ENCODE measurements at regions not wholly inside any gene's neighbourhood (a gene's known extent, or its start where the extent isn't known, plus 50 kb on each side); places are given as distances from the start of the nearest gene placed in this dataset.

DNA sequence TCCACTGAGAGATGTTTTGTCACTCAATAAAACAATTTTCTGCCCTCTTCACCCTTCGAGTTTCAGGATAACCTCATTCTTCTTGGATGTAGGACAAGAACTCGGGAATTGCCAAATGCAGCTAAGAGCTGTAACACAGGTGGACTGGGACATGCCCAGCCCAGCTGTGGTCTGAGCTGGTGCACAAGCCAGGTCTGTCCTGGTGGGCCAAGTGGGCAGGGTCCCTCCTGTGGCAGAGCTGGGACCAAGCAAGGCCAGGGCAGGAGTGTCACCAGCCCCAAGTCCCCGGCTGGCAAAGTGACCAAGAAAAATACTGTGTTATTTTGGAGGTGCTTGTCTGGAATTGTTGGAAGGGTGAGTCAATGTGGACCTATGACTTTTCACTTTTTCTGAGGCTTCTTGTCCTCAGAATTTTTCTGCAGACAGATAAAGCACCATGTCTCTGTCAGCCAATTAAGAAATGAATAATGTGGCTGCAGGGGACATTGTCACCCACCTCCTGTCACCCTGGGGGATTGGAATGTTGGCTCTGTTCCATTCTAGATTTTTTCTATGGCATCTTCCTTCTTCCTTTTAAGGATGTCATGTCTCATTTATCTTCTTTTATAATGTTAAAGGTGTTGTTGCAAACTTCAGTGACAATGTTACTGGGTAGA, 645.2 kb upstream of the EPHA6 start:
- Mint-ChIP-seq H3K27me3 (no peaks in the 10 kb centered on the region), H3K36me3 (ENCODE audit: insufficient read depth) (no peaks in the 10 kb centered on the region), H3K4me1 (no peaks in the 10 kb centered on the region), H3K4me3 (no peak overlapping the region), H3K9me3 (peaks cover 6% of the 10 kb centered on the region), H3K27ac (ENCODE audit: low read depth) (no peak overlapping the region)
- no peak for ATAC-seq (replicated peaks; ENCODE audit: extremely low read depth, poor library complexity, severe bottlenecking)
- no peak for DNase-seq (ENCODE audit: low spot score in 2 of 2)

DNA sequence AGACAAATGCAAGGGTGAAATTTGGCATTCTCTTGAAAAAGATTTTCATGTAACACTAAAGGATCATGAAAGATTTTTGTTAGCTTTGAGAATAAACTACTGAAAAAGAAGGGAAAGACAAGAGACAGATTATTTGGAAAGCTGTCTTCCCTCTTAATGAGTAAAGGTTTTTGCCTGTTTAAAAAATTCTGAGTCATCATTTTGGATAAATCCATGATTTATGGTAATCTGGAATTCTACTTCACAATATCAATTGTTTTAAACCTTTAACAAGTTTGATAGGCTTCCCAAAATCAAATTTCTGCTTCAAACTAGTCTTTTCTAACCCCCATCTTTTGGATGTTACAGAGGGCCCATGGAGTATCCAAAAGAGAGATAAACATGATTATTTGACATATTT, 641.5 kb upstream of the EPHA6 start:
- no peak overlapping the region for H3K27ac Mint-ChIP-seq (ENCODE audit: low read depth)
- no peaks in the 10 kb centered on the region for H3K4me1 Mint-ChIP-seq
- H3K27me3 Mint-ChIP-seq: no peaks in the 10 kb centered on the region
- no peak overlapping the region for H3K4me3 Mint-ChIP-seq
- H3K36me3 Mint-ChIP-seq (ENCODE audit: insufficient read depth): no peaks in the 10 kb centered on the region
- DNase-seq (ENCODE audit: low spot score in 2 of 2) (no peak), ATAC-seq (replicated peaks; ENCODE audit: extremely low read depth, poor library complexity, severe bottlenecking) (no peak)
- peaks cover 14% of the 10 kb centered on the region for H3K9me3 Mint-ChIP-seq

DNA sequence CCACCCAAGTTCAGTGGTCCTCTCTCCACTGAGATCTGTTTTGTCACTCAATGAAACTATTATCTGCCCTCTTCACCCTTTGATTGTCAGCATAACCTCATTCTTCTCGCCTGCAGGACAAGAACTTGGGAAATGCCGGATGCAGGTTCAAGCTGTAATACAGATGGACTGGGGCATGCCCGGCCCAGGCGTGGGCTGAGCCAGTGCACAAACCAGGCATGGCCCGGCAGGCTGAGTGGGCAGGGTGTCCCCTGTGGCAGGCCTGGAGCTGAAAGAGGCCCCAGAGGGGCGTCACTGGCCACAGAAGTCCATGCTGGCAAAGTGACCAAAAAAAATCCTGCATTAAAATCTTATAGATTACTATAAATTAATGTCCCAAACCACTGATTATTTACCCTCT, 638.9 kb upstream of the EPHA6 start:
- Mint-ChIP-seq H3K4me3 (no peak overlapping the region), H3K27me3 (no peaks in the 10 kb centered on the region), H3K9me3 (peaks cover 14% of the 10 kb centered on the region), H3K4me1 (no peaks in the 10 kb centered on the region), H3K36me3 (ENCODE audit: insufficient read depth) (no peaks in the 10 kb centered on the region), H3K27ac (ENCODE audit: low read depth) (no peak overlapping the region)
- DNase-seq (ENCODE audit: low spot score in 2 of 2): no peak
- no peak for ATAC-seq (replicated peaks; ENCODE audit: extremely low read depth, poor library complexity, severe bottlenecking)

DNA sequence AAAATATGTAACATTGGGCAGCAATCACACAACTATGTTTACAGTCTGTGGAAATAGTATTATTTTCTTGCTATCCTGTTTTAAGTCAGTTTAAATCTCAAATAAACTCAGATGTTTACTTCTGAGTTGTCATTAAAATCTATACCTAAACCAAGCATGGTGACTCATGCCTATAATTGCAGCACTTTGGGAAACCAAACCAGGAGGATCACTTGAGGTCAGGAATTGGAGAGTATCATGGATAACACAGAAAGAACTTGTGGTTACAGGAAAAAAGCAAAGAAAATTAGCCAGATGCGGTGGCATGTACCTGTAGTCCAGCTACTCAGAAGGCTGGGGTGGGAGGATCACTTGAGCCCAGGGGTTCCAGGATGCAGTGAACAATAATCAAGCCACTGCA, 631.6 kb upstream of the EPHA6 start:
- Mint-ChIP-seq H3K4me3 (no peak overlapping the region), H3K9me3 (peaks cover 17% of the 10 kb centered on the region), H3K36me3 (ENCODE audit: insufficient read depth) (no peaks in the 10 kb centered on the region), H3K27me3 (no peaks in the 10 kb centered on the region), H3K27ac (ENCODE audit: low read depth) (no peak overlapping the region), H3K4me1 (no peaks in the 10 kb centered on the region)
- DNase-seq (ENCODE audit: low spot score in 2 of 2): no peak
- ATAC-seq (replicated peaks; ENCODE audit: extremely low read depth, poor library complexity, severe bottlenecking): no peak

DNA sequence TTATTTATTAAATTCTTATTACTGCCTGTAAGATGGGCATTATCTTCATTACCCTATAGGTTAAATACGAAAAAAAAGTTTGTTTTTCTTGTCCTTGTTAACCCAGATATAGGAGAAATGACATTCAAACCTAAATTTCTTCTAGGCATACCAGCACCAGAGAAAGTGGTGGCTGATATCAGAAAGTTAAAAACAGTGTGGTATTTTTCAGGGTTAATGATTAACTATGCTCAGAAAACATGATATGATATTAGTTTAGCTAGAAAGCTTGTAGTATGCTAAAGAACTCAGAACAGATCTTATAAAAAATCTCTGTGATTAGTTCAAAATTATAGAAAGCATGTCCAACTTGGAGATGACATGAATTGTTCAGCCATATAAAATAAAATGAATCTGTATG, 630.5 kb upstream of the EPHA6 start:
- H3K4me3 Mint-ChIP-seq: no peak overlapping the region
- H3K36me3 Mint-ChIP-seq (ENCODE audit: insufficient read depth): no peaks in the 10 kb centered on the region
- DNase-seq (ENCODE audit: low spot score in 2 of 2) (no peak), ATAC-seq (replicated peaks; ENCODE audit: extremely low read depth, poor library complexity, severe bottlenecking) (no peak)
- peaks cover 17% of the 10 kb centered on the region for H3K9me3 Mint-ChIP-seq
- no peak overlapping the region for H3K27ac Mint-ChIP-seq (ENCODE audit: low read depth)
- no peaks in the 10 kb centered on the region for H3K4me1 Mint-ChIP-seq
- H3K27me3 Mint-ChIP-seq: no peaks in the 10 kb centered on the region

DNA sequence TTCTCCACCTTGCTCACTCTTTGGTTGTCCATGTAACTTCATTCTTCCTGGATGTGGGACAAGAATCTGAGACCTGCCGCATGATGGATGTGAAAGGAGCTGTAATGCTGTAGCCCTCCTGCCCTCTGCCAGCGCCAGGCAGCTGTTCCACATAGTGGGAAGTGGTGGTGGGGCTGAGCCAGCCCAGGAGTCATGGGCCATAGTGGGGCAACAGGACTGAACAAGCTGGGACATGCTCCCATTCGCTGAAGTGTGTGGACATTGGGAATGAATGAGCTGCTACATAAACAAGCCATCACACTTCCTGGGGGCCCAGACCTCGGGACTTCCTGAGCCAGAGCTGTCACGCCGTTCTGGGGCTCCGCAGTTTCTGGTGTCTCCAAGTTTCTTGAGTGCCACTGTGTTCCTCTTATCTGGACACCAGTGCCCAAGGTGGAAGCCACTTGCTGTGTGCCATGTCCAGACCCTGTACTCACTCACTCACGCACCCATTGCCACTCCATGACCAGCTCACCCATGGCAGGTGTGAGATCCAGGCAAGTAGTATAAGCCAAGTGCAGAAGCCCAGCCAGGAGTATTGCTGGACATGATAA, 624.3 kb upstream of the EPHA6 start:
- no peak for ATAC-seq (replicated peaks; ENCODE audit: extremely low read depth, poor library complexity, severe bottlenecking)
- no peak overlapping the region for H3K4me3 Mint-ChIP-seq
- no peaks in the 10 kb centered on the region for H3K36me3 Mint-ChIP-seq (ENCODE audit: insufficient read depth)
- no peak overlapping the region for H3K27ac Mint-ChIP-seq (ENCODE audit: low read depth)
- no peaks in the 10 kb centered on the region for H3K27me3 Mint-ChIP-seq
- H3K4me1 Mint-ChIP-seq: no peaks in the 10 kb centered on the region
- peaks cover 11% of the 10 kb centered on the region for H3K9me3 Mint-ChIP-seq
- DNase-seq (ENCODE audit: low spot score in 2 of 2): no peak

DNA sequence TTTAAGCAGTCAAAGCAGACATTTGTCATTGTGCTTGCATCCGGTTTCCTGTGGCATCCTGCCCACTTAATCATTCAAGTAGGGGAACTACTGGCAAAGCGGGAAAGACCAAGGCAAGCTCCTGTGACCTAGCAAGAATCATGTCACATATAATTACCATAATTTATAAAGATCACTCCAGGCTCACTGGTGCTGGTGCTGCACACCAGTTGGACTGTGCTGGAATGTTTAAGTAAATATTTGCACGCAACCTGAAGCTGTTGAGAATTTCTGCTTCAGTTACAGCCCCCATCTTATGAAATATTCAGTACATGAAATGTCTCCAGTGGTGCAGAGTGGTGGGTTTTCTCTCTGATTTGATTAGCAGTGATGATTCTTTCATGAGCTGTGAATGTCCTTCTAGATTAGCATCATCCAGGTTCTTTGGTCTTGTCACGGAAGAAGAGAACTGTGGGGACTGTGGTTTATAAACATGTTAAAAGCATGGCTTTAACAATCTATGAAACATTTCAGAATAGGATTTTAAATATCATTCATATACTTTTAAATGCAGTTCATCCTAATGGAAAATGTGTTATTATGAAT, 621.3 kb upstream of the EPHA6 start:
- Mint-ChIP-seq H3K4me1 (no peaks in the 10 kb centered on the region), H3K27ac (ENCODE audit: low read depth) (no peak overlapping the region), H3K36me3 (ENCODE audit: insufficient read depth) (no peaks in the 10 kb centered on the region), H3K4me3 (no peak overlapping the region), H3K27me3 (no peaks in the 10 kb centered on the region), H3K9me3 (peaks cover 11% of the 10 kb centered on the region)
- DNase-seq (ENCODE audit: low spot score in 2 of 2): no peak
- no peak for ATAC-seq (replicated peaks; ENCODE audit: extremely low read depth, poor library complexity, severe bottlenecking)

DNA sequence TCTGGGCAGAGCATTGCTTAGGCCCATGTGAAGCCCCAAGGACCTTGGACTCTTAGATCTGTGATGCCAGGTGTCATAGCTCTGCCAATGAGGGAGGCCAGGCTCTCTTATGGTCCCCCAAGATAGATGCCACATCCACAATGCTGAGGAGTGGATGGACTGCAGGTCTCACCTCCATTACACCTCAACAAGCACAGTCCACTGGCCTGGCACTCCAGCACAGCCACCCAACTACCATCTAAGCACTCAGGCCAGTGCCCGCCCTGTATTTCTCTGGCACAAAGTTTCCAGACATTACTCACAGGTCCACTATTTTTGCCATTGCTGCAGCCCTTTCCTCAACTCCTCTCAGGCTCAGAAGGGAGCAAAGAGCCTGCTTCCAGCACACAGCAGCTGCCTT, 613.5 kb upstream of the EPHA6 start:
- ATAC-seq (replicated peaks; ENCODE audit: extremely low read depth, poor library complexity, severe bottlenecking): no peak
- Mint-ChIP-seq H3K4me3 (no peak overlapping the region), H3K36me3 (ENCODE audit: insufficient read depth) (no peaks in the 10 kb centered on the region), H3K4me1 (no peaks in the 10 kb centered on the region), H3K9me3 (peaks cover 29% of the 10 kb centered on the region), H3K27me3 (no peaks in the 10 kb centered on the region), H3K27ac (ENCODE audit: low read depth) (no peak overlapping the region)
- DNase-seq (ENCODE audit: low spot score in 2 of 2): no peak

DNA sequence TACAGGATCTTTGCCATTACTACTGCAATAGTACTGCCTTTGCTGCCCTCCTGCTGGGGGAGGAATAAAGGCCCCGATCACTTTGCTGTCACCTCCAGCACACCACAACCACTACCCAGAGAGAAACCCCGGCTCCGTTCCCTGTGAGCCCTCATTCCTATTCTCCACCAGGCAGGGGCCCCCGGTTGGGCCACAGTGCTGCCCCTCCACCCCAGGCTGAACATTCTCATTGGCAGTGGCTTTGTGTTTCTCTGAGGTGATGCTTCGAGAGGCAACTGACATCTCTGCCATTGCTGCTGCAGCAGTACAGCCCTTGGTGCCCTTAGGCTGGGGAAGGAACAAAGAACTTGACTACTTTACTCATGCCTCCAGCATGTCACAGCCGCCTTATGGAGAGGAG, 612.9 kb upstream of the EPHA6 start:
- no peak for ATAC-seq (replicated peaks; ENCODE audit: extremely low read depth, poor library complexity, severe bottlenecking)
- Mint-ChIP-seq H3K4me1 (no peaks in the 10 kb centered on the region), H3K27me3 (no peaks in the 10 kb centered on the region), H3K27ac (ENCODE audit: low read depth) (no peak overlapping the region), H3K36me3 (ENCODE audit: insufficient read depth) (no peaks in the 10 kb centered on the region), H3K9me3 (peaks cover 29% of the 10 kb centered on the region), H3K4me3 (no peak overlapping the region)
- DNase-seq (ENCODE audit: low spot score in 2 of 2): no peak

DNA sequence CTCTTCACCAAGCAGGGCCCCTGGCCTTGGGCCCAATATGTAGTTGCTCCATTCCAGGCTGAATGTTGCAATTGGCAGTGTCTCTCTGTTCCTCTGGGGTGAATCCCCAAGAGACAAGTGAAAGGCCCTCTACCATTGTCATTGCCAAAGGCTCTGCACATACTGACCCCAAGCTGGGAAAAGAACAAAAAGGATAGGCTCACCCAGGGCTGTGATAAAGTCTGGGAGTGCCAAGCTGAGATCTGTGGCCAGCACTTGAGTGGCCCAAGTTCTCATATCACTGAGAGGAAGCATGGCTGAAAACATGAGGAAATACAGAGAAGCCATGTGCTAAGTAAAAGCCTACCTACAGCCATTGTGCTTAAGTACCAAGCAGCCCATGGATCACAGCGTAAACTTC, 612.2 kb upstream of the EPHA6 start:
- Mint-ChIP-seq H3K4me3 (no peak overlapping the region), H3K36me3 (ENCODE audit: insufficient read depth) (no peaks in the 10 kb centered on the region), H3K27me3 (no peaks in the 10 kb centered on the region), H3K4me1 (no peaks in the 10 kb centered on the region), H3K27ac (ENCODE audit: low read depth) (no peak overlapping the region), H3K9me3 (peaks cover 29% of the 10 kb centered on the region)
- DNase-seq (ENCODE audit: low spot score in 2 of 2): no peak
- no peak for ATAC-seq (replicated peaks; ENCODE audit: extremely low read depth, poor library complexity, severe bottlenecking)

DNA sequence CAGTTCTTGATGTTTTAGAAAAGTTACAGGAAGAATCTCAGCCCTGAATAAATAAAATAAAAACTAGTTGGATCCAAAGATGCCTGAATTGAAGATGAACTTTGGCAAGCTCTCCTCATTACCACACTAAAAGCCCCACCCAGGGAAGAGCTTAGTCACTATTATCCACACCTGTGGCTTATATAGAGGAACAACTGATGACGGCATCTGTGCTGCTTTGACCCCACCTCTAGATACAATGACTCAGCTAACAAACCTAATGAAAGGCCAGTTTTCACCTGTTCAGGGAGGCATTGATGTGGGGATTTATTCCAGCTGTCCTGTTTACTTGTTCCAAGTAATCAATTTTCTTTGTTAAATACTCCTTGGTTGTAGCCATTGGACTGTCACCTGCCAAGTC, 604.7 kb upstream of the EPHA6 start:
- DNase-seq (ENCODE audit: low spot score in 2 of 2): no peak
- H3K9me3 Mint-ChIP-seq: peaks cover 12% of the 10 kb centered on the region
- no peak for ATAC-seq (replicated peaks; ENCODE audit: extremely low read depth, poor library complexity, severe bottlenecking)

DNA sequence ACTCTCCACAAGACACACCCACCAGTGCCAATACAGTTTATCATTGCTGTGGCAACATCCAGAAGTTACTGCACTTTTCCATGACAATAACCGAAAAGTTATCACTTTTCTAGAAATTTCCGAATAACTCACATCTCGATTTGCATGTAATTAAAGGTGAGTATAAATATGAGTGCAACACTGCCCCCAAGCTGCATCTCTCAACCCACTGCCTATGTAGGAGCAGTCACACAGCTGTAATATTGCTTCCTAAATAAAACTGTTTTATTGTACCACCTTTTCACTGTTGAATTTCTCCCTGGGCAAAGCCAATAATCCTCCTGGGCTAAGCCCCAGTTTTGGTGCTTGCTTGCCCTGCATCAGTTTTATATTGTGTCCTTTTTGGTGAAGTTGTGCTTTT, 601.0 kb upstream of the EPHA6 start:
- no peaks in the 10 kb centered on the region for H3K36me3 Mint-ChIP-seq (ENCODE audit: insufficient read depth)
- H3K27ac Mint-ChIP-seq (ENCODE audit: low read depth): no peak overlapping the region
- ATAC-seq (replicated peaks; ENCODE audit: extremely low read depth, poor library complexity, severe bottlenecking) (no peak), DNase-seq (ENCODE audit: low spot score in 2 of 2) (no peak)
- no peaks in the 10 kb centered on the region for H3K27me3 Mint-ChIP-seq
- no peak overlapping the region for H3K4me3 Mint-ChIP-seq
- no peaks in the 10 kb centered on the region for H3K4me1 Mint-ChIP-seq
- peaks cover 12% of the 10 kb centered on the region for H3K9me3 Mint-ChIP-seq

More for the DNA sequence above, 604.7 kb upstream of the EPHA6 start:
- Mint-ChIP-seq H3K4me1 (no peaks in the 10 kb centered on the region), H3K27me3 (no peaks in the 10 kb centered on the region), H3K4me3 (no peak overlapping the region), H3K36me3 (ENCODE audit: insufficient read depth) (no peaks in the 10 kb centered on the region), H3K27ac (ENCODE audit: low read depth) (no peak overlapping the region)

DNA sequence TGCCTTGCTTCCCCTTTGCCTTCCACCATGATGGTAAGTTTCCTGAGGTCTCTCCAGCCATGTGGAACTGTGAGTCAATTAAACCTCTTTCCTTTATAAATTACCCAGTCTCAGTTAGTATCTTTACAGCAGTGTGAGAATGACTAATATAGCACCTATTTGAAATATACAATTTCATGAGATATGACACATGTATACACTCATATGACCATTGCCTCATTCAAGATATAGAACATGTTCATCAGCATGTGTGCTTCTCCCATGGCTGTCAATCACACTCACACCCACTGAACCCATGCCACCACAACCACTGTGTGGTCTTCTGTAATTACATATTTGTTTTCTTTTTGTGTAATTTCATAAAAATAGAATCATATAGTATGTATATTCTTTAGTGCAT, 599.5 kb upstream of the EPHA6 start:
- H3K27me3 Mint-ChIP-seq: no peaks in the 10 kb centered on the region
- DNase-seq (ENCODE audit: low spot score in 2 of 2) (no peak), ATAC-seq (replicated peaks; ENCODE audit: extremely low read depth, poor library complexity, severe bottlenecking) (no peak)
- H3K4me1 Mint-ChIP-seq: no peaks in the 10 kb centered on the region
- H3K27ac Mint-ChIP-seq (ENCODE audit: low read depth): no peak overlapping the region
- no peak overlapping the region for H3K4me3 Mint-ChIP-seq
- peaks cover 9% of the 10 kb centered on the region for H3K9me3 Mint-ChIP-seq
- no peaks in the 10 kb centered on the region for H3K36me3 Mint-ChIP-seq (ENCODE audit: insufficient read depth)

All from central memory CD8-positive, alpha-beta T cell (primary cell).